ENCODE measurements at regions not wholly inside any gene's neighbourhood (a gene's known extent, or its start where the extent isn't known, plus 50 kb on each side); places are given as distances from the start of the nearest gene placed in this dataset.
"Not testable (repeated sequence)": the region's sequence is repeated elsewhere in the genome, so short reads cannot be mapped to it uniquely, and the experiment has no call there.

GRCh38 chr9:94183240-94183999 is 75.7 kb upstream of the ZNF169 start:
- H3K36me3 ChIP-seq (ENCODE audit: low read depth, missing control alignments), result no peaks in the 10 kb centered on the region
- WGBS, 2 donors, result 85 to 90% methylated on average over 5 of the region's 5 CpGs
- no peak overlapping the region for H3K4me3 ChIP-seq
- no peaks in the 10 kb centered on the region for H3K9me3 ChIP-seq
- no peak for DNase-seq
- no peaks in the 10 kb centered on the region for H3K27me3 ChIP-seq
- intact Hi-C loops (cut with DNase I; ENCODE audit: low total_unique reads), result no loop called here
- TF ChIP-seq, protein P1, sequence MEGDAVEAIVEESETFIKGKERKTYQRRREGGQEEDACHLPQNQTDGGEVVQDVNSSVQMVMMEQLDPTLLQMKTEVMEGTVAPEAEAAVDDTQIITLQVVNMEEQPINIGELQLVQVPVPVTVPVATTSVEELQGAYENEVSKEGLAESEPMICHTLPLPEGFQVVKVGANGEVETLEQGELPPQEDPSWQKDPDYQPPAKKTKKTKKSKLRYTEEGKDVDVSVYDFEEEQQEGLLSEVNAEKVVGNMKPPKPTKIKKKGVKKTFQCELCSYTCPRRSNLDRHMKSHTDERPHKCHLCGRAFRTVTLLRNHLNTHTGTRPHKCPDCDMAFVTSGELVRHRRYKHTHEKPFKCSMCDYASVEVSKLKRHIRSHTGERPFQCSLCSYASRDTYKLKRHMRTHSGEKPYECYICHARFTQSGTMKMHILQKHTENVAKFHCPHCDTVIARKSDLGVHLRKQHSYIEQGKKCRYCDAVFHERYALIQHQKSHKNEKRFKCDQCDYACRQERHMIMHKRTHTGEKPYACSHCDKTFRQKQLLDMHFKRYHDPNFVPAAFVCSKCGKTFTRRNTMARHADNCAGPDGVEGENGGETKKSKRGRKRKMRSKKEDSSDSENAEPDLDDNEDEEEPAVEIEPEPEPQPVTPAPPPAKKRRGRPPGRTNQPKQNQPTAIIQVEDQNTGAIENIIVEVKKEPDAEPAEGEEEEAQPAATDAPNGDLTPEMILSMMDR (IDR thresholded peaks at IDR 0.05), result no peak
- TF ChIP-seq POLR2A (IDR thresholded peaks at IDR 0.05), result no peak
- H3K4me1 ChIP-seq, result peaks cover 19% of the 10 kb centered on the region
- H3K27ac ChIP-seq, result no peak overlapping the region

DNA sequence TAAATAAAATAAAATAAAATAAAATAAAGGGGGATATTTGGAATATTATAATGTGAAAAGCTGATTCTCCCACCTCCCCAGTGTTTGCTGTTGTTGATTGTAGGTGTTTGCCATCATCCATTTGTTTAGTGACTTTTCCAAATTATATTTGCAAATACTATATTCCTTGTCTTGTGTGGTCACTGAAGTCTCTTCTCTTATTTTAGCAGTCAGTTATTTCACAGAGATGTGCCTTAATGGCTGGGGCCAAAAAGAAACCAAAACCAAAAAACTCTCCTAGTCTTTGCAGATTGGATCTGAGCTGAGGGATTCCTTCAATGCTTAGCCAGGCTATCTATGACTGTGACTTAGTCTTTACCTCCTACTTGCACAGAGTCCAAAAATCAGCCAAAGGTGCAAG is 70.9 kb upstream of the ZNF169 start:
- no peaks in the 10 kb centered on the region for H3K4me1 ChIP-seq
- no peaks in the 10 kb centered on the region for H3K36me3 ChIP-seq (ENCODE audit: low read depth, missing control alignments)
- intact Hi-C loops (cut with DNase I; ENCODE audit: low total_unique reads), result no loop called here
- no peak overlapping the region for H3K4me3 ChIP-seq
- no peaks in the 10 kb centered on the region for H3K27me3 ChIP-seq
- no peak overlapping the region for H3K27ac ChIP-seq
- DNase-seq, result no peak
- no peak for TF ChIP-seq POLR2A (IDR thresholded peaks at IDR 0.05)
- TF ChIP-seq, protein P1 (IDR thresholded peaks at IDR 0.05), result no peak
- no peaks in the 10 kb centered on the region for H3K9me3 ChIP-seq

DNA sequence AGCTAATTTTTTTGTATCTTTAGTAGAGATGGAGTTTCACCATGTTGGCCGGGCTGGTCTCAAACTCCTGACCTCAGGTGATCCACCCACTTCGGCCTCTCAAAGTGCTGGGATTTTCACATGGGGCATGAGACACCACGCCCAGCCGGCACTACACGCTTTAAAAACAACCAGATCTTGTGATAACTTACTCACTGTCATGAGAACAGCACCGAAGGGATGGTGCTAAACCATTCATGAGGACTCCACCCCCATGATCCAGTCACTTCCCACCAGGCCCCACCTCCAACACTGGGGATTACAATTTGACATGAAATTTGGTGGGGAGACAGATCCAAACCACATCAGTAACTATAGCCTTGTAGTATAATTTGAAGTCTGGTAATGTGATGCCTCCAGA is 67.4 kb upstream of the ZNF169 start:
- intact Hi-C loops (cut with DNase I; ENCODE audit: low total_unique reads); H3K4me1 ChIP-seq; H3K27ac ChIP-seq; H3K4me3 ChIP-seq; H3K9me3 ChIP-seq; H3K27me3 ChIP-seq; H3K36me3 ChIP-seq (ENCODE audit: low read depth, missing control alignments); DNase-seq: not testable (repeated sequence)
- WGBS, 2 donors, result 93 to 98% methylated on average over 5 to 6 of the region's 6 CpGs

GRCh38 chr9:94198414-94198813 is 60.7 kb upstream of the ZNF169 start:
- H3K4me3 ChIP-seq, result no peak overlapping the region
- no peaks in the 10 kb centered on the region for H3K9me3 ChIP-seq
- H3K4me1 ChIP-seq, result no peaks in the 10 kb centered on the region
- H3K27me3 ChIP-seq, result no peaks in the 10 kb centered on the region
- H3K36me3 ChIP-seq (ENCODE audit: low read depth, missing control alignments), result no peaks in the 10 kb centered on the region
- no peak for DNase-seq
- no peak overlapping the region for H3K27ac ChIP-seq
- no peak for TF ChIP-seq POLR2A (IDR thresholded peaks at IDR 0.05)
- TF ChIP-seq, protein P1 (IDR thresholded peaks at IDR 0.05), result no peak
- intact Hi-C loops (cut with DNase I; ENCODE audit: low total_unique reads), result no loop called here
- WGBS, 2 donors, result 94 to 100% methylated on average over 2 to 3 of the region's 3 CpGs

GRCh38 chr9:94199776-94200175 is 59.3 kb upstream of the ZNF169 start:
- no peaks in the 10 kb centered on the region for H3K9me3 ChIP-seq
- TF ChIP-seq, protein P1 (IDR thresholded peaks at IDR 0.05), result no peak
- no peak for TF ChIP-seq POLR2A (IDR thresholded peaks at IDR 0.05)
- no peak for DNase-seq
- no peaks in the 10 kb centered on the region for H3K4me1 ChIP-seq
- no peaks in the 10 kb centered on the region for H3K36me3 ChIP-seq (ENCODE audit: low read depth, missing control alignments)
- H3K4me3 ChIP-seq, result no peak overlapping the region
- H3K27me3 ChIP-seq, result no peaks in the 10 kb centered on the region
- intact Hi-C loops (cut with DNase I; ENCODE audit: low total_unique reads), result no loop called here
- H3K27ac ChIP-seq, result no peak overlapping the region
